GM23248 (cell line): ENCODE measurements at regions not wholly inside any gene's neighbourhood (a gene's known extent, or its start where the extent isn't known, plus 50 kb on each side); places are given as distances from the start of the nearest gene placed in this dataset.

ENCODE experiments used
- EZH2 ChIP-seq: fragments of 200-600 bp; sonication (generic); IDR thresholded peaks from 2 replicates; pipeline ENCODE4 v1.6.1; 2018; ENCODE audit warnings: antibody characterized with exemption, mild to moderate bottlenecking; ENCODE audit not compliant: insufficient read depth, poor library complexity, severe bottlenecking
- EZH2phosphoT487 ChIP-seq: fragments of 200-600 bp; sonication (generic); IDR thresholded peaks from 2 replicates; pipeline ENCODE4 v1.6.1; 2018; ENCODE audit warnings: antibody characterized with exemption, moderate library complexity, mild to moderate bottlenecking, low read depth; ENCODE audit not compliant: insufficient read depth

GRCh38 chr11:130722401-130722800, 193.9 kb downstream of the SNX19 start:
- no peak for TF ChIP-seq EZH2
- TF ChIP-seq EZH2phosphoT487: no peak
